GM11168 (cell line): ENCODE measurements at regions not wholly inside any gene's neighbourhood (a gene's known extent, or its start where the extent isn't known, plus 50 kb on each side); places are given as distances from the start of the nearest gene placed in this dataset.

Experiments used
- in situ Hi-C: fragments of 300-500 bp; cut with MboI; formaldehyde crosslinking; loops from one replicate; pipeline ENCODE4 v1.12.0; 2022; ENCODE audit warnings: low sequenced_read_pairs; ENCODE audit not compliant: unreplicated experiment

GRCh38 chr13:26991508-26992181 lies 180.0 kb downstream of the USP12 start:
- in situ Hi-C loops, result loop anchor here (5.0 to 25.0 kb wide), 2 partner anchors 296 to 356 kb away; no protein-coding TSS in a partner anchor

DNA sequence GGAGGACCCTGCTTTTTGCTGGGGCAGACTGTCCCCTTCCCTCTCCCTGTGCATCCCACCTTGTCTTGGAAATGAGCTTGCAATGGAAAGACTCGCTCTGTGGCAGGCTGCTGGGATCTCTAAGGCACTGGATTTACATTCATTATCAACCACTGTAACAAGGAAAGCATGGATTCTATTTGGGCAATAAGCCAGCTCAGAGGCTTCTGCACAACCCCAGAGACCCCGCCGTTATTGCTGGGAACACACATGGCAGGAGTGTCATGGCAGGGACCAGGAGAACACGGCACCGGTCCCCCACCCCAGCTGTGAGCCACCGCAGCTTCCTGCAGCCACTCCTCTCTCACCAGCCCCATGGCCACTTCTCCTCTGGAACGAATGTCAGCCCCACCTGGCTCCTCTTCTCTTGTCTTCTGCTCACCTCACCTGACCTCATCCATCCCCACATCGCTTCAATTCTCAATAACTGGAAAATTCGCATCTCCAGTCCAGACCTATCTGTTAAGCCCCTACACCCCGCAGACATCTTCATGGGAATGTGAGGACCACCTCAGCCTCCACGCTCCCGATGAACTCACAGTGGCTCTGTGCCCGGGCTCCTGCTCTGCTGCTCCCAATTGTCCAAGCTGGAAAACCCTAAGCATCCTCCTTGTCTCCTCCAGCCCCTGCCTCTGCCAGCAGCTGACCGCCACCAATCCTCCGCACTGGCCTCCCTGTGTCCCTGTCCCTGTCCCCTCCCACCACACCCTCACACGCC lies 181.5 kb downstream of the USP12 start:
- in situ Hi-C loops, result loop anchor here (5.0 to 25.0 kb wide), 3 partner anchors 215 to 357 kb away; no protein-coding TSS in a partner anchor

DNA sequence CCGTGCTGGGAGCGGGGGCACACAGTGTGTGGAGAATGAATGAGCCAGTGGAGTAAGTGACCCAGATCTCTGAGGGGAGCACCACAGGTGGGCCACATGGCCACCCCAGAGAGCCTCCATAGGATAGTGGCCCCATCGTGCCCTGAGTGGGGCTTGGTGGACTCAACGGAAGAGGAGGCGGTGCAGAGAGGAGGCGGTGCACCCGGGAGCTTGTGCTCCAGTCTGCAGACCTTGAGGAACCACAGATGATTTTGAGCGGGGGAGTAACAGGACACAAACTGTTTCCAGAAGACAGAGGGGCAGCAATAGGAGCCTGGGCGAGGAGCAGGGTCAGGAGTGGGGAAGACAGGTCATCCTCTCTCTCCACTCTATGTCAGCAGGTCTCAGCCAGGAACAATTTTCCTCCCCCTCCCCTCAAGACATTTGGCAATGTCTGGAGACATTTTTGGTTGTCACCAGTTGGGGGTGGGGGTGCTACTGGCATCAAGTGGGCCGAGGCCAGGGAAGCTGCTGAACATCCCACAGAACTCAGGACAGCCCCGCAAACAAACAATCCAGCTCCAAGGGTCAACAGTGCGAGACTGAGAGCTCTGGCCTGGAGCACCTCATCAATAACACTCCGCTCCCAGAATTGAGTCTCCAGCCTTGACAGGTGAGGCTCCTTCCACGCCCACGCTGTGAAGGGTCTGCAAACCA lies 182.2 kb downstream of the USP12 start:
- in situ Hi-C loops, result loop anchor here (10.0 to 25.0 kb wide), 2 partner anchors 215 to 298 kb away; no protein-coding TSS in a partner anchor

GRCh38 chr13:26988059-26988769 lies 183.4 kb downstream of the USP12 start:
- in situ Hi-C loops, result loop anchor here (10.0 to 25.0 kb wide), 2 partner anchors 217 to 299 kb away; no protein-coding TSS in a partner anchor

DNA sequence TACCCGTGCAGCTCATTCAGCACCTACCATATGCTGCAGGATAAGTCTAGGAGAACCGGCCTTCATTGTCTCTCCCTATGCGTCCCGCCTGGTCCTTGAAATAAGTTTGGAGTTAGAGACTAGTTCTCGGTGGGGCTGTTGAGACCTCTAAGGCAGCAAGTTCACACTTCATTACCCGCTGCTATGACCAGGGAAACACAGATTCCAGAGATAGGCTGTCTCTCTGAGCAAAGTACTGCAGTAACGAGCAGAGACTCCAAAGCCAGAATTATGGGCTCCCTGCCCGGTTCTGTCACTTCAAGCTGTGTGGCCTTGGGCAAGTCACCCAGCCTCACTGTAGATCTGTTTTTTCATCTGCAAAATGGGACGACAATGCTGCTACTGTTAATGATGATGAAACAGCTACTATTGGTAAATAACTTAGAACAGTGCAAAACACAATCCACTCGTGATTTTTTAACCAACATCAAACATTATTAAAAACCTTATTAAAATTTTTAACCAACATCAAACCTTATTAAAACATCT lies 184.1 kb downstream of the USP12 start:
- in situ Hi-C loops, result loop anchor here (10.0 to 25.0 kb wide), 2 partner anchors 217 to 300 kb away; no protein-coding TSS in a partner anchor

DNA sequence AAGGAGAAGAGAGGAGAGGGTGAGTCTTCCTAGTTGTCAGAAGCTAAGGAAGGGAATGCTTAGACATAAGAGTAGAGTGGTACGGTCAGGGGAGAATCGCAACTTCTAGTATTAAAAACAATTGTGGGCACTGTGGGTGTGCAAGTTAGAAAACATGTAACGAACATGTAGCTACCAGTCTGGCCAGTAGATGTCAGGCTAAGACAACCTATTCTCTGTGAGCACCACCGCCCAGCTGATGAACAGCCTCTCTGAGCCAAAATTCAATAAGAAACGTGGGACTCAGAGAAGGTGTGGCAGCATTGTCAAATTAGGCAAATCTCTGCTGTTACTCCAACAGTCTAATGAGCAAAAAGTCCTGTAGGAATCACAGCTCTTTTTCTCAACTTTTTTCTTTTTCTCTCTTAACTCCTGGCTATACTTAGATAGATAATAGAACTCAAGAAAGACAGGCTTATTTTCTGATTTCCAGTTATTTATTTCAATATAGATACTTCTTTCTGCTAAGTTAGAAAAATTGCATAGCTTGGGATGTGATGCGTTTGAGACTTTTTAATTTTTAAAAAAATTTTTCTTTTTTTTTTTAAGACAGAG lies 186.2 kb downstream of the USP12 start:
- in situ Hi-C loops, result loop anchor here (10.0 to 25.0 kb wide), 2 partner anchors 219 to 302 kb away; no protein-coding TSS in a partner anchor

GRCh38 chr13:26984337-26984736 lies 187.3 kb downstream of the USP12 start:
- in situ Hi-C loops, result loop anchor here (10.0 to 25.0 kb wide), 2 partner anchors 220 to 303 kb away; no protein-coding TSS in a partner anchor

DNA sequence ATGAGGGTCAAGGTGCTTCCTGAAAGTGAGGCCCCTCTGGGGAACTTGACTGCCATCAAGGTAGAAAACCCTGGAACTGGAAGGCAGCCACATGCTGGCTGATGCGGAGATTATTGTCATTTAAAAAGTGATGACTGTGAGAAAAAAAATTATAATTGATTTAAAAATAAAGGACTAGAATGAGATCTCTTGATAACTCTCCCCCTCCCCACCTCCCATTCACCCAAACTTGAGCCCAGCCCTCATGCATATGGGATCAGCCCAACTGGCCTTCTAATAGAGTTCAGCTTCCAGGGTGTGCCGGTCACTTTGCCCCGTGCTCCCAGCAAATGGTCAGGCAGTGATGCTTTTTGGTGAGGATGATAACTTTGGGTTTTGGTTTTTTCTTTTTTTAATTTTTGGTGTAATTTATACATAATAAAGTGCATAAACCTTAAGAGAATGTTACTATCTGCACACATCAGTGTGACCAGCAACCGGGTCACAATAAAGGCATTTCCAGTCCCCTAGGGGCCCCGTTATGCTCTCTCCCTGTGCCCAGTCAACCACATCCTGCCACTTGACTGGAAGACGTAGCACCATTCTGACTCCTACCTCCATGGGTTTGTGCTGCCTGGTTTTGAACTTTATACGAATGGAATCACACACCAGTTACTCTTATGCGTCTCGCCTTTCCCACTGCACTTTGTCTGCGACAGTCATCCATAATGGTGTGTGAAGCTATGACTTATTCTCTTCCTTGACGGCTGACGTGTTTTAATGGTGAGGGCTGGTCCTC lies 187.9 kb downstream of the USP12 start:
- in situ Hi-C loops, result loop anchor here (10.0 to 25.0 kb wide), 2 partner anchors 221 to 304 kb away; no protein-coding TSS in a partner anchor

DNA sequence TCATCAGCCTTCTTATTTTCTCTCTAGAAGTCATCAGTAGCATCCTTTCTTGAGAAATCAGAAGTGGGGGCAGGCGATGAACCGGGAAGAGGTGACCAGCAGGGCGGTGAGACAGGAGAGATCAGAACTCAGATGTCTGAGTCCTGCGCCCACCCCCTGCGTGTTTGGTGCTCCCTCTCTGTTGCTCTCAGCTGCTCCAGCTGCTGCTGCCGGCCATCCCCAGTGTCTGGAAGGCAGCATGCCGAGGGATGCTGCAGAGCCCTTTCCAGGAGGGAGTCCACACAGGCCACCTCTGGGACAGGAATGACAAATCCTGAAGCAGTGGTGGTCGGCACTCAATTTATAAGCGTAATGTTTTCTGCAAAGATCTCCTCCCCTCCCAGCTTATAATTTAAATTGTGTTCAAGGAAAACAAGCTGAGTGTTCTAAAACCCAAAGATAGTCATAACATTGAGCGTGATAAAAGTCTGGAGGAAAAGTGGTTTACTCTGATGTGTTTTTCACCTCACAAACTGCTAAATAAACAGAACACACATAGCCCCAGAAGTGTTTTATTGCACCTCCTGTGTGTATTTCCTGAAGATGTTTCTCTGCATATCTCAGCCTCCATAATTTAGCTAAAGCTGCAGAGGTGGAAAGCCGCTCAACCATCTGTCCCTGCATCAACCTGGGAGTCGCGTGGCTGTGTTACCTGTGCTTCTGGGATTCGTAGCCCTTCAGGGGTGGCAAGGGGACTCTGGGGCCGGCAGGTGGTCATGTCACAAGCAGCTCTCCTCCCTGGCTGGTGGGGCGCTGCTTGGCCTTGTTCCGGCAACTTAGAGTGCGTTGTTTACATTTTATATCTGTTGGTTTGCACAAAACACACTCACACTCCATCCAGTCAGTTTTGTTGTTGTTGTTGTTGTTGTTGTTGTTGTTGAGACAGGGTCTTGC lies 191.2 kb downstream of the USP12 start:
- in situ Hi-C loops, result loop anchor here (10.0 to 25.0 kb wide), 2 partner anchors 224 to 307 kb away; no protein-coding TSS in a partner anchor

DNA sequence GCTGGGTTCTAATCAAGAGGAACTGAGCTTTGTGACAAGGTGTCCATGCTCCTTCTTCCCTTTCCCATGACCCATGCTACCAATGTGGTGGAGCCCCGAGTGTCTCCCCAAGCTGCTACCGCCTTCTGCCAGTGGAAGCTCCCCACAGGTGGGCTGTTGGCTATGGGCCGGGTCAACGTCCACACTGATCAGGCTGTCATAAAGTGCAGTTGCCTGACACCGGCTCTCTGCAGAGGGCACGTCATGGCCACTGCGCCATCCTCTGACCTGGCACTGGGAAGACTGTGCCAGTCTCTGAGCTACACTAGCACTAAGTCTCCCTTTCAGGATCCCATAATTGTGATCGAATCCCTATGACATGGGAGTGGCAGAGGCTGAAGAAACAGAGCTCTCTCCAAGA lies 192.3 kb downstream of the USP12 start:
- in situ Hi-C loops, result loop anchor here (25.0 kb wide), 1 partner anchor 308 kb away; no protein-coding TSS in a partner anchor

DNA sequence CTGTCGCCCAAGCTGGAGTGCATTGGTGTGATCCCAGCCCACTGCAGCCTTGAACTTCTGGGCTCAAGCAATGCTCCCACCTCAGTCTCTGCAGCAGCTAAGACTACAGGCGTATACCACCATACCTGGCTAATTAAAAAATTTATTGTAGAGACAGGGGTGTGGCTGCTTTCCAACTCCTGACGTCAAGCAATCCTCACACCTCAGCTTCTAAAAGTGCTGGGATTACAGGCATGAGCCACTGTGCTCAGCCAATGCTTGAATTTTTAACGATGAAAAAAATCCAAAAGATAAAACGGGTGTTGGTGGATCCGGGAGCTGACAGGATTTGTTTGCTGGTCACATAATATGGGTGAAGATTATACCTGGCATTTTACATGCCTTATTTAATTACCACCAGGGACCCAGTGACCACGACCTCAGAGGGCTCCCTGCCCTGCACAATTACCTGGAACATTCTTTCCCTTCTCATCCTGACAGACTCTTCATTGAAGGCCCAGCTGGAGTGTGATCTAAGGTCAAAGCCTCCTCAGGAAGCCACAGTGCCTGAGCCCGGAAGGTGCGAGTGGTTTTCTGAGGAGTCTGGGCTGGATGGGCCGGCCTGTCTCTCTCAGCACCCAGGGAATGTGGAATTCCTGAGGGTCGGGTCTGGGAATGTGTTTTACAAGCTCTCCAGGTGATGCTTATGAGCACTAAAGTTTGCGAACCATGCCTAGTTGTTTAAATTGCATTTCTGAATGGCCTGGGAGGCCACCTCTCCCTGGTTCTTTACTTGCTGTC lies 193.3 kb downstream of the USP12 start:
- in situ Hi-C loops, result loop anchor here (25.0 kb wide), 1 partner anchor 309 kb away; no protein-coding TSS in a partner anchor

DNA sequence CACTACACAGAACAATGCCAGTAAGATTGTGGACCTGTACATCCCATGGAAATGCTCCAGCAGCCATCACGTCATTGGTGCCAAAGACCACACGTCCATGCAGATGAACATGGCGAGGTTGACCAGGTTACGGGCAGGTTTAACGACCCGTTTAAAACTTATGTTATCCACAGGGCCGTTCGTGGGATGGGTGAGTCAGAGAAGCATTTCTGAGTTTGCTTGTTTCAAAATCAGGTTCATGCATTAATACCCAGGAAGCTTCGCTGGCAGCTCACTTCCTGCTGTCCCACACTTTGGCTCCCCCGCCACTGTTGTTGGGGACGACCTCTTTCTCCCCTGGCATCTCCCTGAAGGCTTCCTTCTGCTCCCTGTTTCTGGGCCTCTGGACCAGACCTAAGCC lies 194.1 kb downstream of the USP12 start:
- in situ Hi-C loops, result loop anchor here (25.0 kb wide), 1 partner anchor 310 kb away; no protein-coding TSS in a partner anchor

GRCh38 chr13:26976313-26976712 lies 195.3 kb downstream of the USP12 start:
- in situ Hi-C loops, result loop anchor here (25.0 kb wide), 1 partner anchor 311 kb away; no protein-coding TSS in a partner anchor

GRCh38 chr13:26973946-26974345 lies 197.7 kb downstream of the USP12 start:
- in situ Hi-C loops, result loop anchor here (25.0 kb wide), 1 partner anchor 863 kb away; no protein-coding TSS in a partner anchor

DNA sequence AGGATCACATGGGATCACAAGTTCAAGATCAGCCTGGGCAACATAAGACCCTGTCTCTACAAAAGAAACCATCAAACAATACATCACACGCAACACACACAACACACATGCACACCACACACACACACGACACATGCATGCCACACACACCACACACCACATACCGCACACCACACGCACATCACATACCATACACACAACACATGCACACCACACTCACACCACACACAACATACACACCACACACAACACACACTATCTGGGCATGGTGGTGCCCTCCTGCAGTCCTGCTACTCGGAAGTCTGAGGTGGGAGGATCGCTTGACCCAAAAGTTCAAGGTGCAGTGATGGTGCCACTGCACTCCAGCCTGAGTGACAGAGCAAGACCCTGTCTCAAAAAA lies 198.3 kb downstream of the USP12 start:
- in situ Hi-C loops, result loop anchor here (25.0 kb wide), 1 partner anchor 864 kb away; no protein-coding TSS in a partner anchor
